NCI-H128 (cell line): ENCODE measurements at regions not wholly inside any gene's neighbourhood (a gene's known extent, or its start where the extent isn't known, plus 50 kb on each side); places are given as distances from the start of the nearest gene placed in this dataset.

Experiments
- DNase-seq: peaks from one replicate; lab custom pipeline; 2025; ENCODE audit not compliant: unreplicated experiment; lab: John Stamatoyannopoulos, UW

GRCh38 chr2:66717973-66718372 is 283.0 kb downstream of the MEIS1 start:
- DNase-seq: no peak

- DNase-seq: no peak
Observed at GRCh38 chr2:66721776-66722175, 286.9 kb downstream of the MEIS1 start.

- no peak for DNase-seq
Observed at GRCh38 chr2:66724241-66724640, 289.3 kb downstream of the MEIS1 start.

- DNase-seq: no peak
Observed at GRCh38 chr2:66729416-66730330, 294.7 kb downstream of the MEIS1 start.

GRCh38 chr2:66730441-66730840 is 295.5 kb downstream of the MEIS1 start:
- DNase-seq: no peak

GRCh38 chr2:66733364-66733999 is 298.6 kb downstream of the MEIS1 start:
- no peak for DNase-seq

- DNase-seq: no peak
Observed at GRCh38 chr2:66748939-66749338, 314.0 kb downstream of the MEIS1 start.

GRCh38 chr2:66749566-66749965 is 314.6 kb downstream of the MEIS1 start:
- DNase-seq: no peak

GRCh38 chr2:66753257-66753656 is 318.3 kb downstream of the MEIS1 start:
- DNase-seq: no peak

- no peak for DNase-seq
Observed at GRCh38 chr2:66753660-66754059, 318.7 kb downstream of the MEIS1 start.

- no peak for DNase-seq
Observed at GRCh38 chr2:66755974-66756373, 321.0 kb downstream of the MEIS1 start.

- DNase-seq: no peak
Observed at GRCh38 chr2:66761826-66762225, 326.9 kb downstream of the MEIS1 start.

GRCh38 chr2:66762761-66763160 is 327.8 kb downstream of the MEIS1 start:
- no peak for DNase-seq

- no peak for DNase-seq
Observed at GRCh38 chr2:66766582-66766981, 331.7 kb downstream of the MEIS1 start.

- no peak for DNase-seq
Observed at GRCh38 chr2:66771359-66771976, 336.5 kb downstream of the MEIS1 start.

- DNase-seq: no peak
Observed at GRCh38 chr2:66772618-66773017, 337.7 kb downstream of the MEIS1 start.

GRCh38 chr2:66775730-66776422 is 341.0 kb downstream of the MEIS1 start:
- DNase-seq: no peak

- DNase-seq: peak; percentile 13
Observed at GRCh38 chr2:66781804-66782203, 346.9 kb downstream of the MEIS1 start.

GRCh38 chr2:66782780-66783361 is 347.9 kb downstream of the MEIS1 start:
- no peak for DNase-seq

- DNase-seq: no peak
Observed at GRCh38 chr2:66789741-66790140, 354.8 kb downstream of the MEIS1 start.

- no peak for DNase-seq
Observed at GRCh38 chr2:66790651-66791181, 355.8 kb downstream of the MEIS1 start.
